ENCODE measurements at regions not wholly inside any gene's neighbourhood (a gene's known extent, or its start where the extent isn't known, plus 50 kb on each side); places are given as distances from the start of the nearest gene placed in this dataset.

- TF ChIP-seq, protein P1, sequence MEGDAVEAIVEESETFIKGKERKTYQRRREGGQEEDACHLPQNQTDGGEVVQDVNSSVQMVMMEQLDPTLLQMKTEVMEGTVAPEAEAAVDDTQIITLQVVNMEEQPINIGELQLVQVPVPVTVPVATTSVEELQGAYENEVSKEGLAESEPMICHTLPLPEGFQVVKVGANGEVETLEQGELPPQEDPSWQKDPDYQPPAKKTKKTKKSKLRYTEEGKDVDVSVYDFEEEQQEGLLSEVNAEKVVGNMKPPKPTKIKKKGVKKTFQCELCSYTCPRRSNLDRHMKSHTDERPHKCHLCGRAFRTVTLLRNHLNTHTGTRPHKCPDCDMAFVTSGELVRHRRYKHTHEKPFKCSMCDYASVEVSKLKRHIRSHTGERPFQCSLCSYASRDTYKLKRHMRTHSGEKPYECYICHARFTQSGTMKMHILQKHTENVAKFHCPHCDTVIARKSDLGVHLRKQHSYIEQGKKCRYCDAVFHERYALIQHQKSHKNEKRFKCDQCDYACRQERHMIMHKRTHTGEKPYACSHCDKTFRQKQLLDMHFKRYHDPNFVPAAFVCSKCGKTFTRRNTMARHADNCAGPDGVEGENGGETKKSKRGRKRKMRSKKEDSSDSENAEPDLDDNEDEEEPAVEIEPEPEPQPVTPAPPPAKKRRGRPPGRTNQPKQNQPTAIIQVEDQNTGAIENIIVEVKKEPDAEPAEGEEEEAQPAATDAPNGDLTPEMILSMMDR (conservative IDR thresholded peaks at IDR 0.05; ENCODE audit: low read depth, low read length) = no peak
- TF ChIP-seq BHLHE40 (IDR thresholded peaks at IDR 0.05; ENCODE audit: low read depth, low read length) (no peak), MAFK (IDR thresholded peaks at IDR 0.05; ENCODE audit: low read depth, low read length) (no peak), FOS (IDR thresholded peaks at IDR 0.05; ENCODE audit: low read depth, low read length) (no peak)
Measured at GRCh38 chr4:111359602-111360001, 736.7 kb upstream of the PITX2 start.

Data from IMR-90 (cell line).